ENCODE measurements at regions not wholly inside any gene's neighbourhood (a gene's known extent, or its start where the extent isn't known, plus 50 kb on each side); places are given as distances from the start of the nearest gene placed in this dataset.

DNA sequence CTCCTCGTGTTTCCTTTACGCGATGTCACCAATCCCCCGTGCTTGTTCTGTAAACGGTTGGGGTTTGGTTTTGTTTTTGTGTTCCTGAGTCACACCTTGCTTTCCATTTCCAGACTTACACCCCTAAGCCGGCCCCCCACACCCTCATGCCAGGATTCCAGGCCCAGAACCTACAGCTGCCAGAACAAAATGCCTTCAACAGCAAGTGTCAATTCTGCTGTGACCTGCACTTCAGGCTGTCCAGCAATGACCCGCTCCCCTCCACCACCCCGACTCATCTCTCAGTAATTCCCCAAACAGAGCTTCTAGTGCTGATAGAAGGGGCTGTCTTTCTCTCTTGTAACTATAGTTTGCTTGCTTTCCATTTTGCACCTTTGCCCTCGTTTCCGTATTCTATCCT is 722.1 kb upstream of the CELF2 start:
- no peaks in the 10 kb centered on the region for H3K9me3 ChIP-seq (ENCODE audit: control insufficient read depth, insufficient read depth, low read length)
- no peaks in the 10 kb centered on the region for H3K36me3 ChIP-seq (ENCODE audit: control insufficient read depth, insufficient read depth, low read length)
- Mint-ChIP-seq H3K27me3 (ENCODE audit: low read depth in 2 of 2) (no peaks in the 10 kb centered on the region), H3K36me3 (no peaks in the 10 kb centered on the region), H3K9me3 (peaks cover 0 to 2% of the 10 kb centered on the region in 2 donors), H3K4me3 (no peak overlapping the region), H3K27ac (no peak overlapping the region), H3K4me1 (no peaks in the 10 kb centered on the region)
- WGBS (ENCODE audit: insufficient coverage), result 83% methylated on average over 10 of the region's 10 CpGs
- no peaks in the 10 kb centered on the region for H3K27me3 ChIP-seq (ENCODE audit: control insufficient read depth, insufficient read depth, low read length)
- TF ChIP-seq, protein P1, sequence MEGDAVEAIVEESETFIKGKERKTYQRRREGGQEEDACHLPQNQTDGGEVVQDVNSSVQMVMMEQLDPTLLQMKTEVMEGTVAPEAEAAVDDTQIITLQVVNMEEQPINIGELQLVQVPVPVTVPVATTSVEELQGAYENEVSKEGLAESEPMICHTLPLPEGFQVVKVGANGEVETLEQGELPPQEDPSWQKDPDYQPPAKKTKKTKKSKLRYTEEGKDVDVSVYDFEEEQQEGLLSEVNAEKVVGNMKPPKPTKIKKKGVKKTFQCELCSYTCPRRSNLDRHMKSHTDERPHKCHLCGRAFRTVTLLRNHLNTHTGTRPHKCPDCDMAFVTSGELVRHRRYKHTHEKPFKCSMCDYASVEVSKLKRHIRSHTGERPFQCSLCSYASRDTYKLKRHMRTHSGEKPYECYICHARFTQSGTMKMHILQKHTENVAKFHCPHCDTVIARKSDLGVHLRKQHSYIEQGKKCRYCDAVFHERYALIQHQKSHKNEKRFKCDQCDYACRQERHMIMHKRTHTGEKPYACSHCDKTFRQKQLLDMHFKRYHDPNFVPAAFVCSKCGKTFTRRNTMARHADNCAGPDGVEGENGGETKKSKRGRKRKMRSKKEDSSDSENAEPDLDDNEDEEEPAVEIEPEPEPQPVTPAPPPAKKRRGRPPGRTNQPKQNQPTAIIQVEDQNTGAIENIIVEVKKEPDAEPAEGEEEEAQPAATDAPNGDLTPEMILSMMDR (IDR thresholded peaks at IDR 0.05), result no peak
- no peak overlapping the region for H3K4me3 ChIP-seq (ENCODE audit: low read length)
- ATAC-seq, result no peak
- no peaks in the 10 kb centered on the region for H3K4me1 ChIP-seq (ENCODE audit: control insufficient read depth, insufficient read depth, low read length)
- no peak for DNase-seq
- intact Hi-C loops (cut with micrococcal nuclease), result no loop called here
- no peak overlapping the region for H3K27ac ChIP-seq (ENCODE audit: low read length)

DNA sequence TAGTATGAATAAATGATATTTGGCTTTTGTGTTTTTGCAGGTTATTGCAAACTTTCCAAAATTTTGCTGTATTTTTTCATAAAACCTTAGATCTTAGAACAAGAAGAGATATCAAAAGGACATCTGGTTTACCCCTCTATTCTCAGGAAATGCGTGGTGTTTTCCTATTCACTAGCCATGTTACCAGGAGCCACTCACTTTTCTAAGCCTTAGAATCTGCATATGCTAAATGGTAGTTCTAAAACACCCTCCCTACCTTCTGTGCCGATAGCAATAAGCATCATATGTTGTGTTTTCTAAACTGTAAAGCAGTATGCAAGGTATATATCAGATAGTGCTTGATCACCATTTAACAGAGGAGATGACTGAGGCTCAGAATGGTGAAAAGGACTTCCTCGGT is 715.0 kb upstream of the CELF2 start:
- H3K27me3 ChIP-seq (ENCODE audit: control insufficient read depth, insufficient read depth, low read length), result no peaks in the 10 kb centered on the region
- intact Hi-C loops (cut with micrococcal nuclease), result no loop called here
- peaks cover 2% of the 10 kb centered on the region in 2 donors for H3K9me3 Mint-ChIP-seq
- TF ChIP-seq, protein P1 (IDR thresholded peaks at IDR 0.05), result no peak
- no peaks in the 10 kb centered on the region for H3K36me3 ChIP-seq (ENCODE audit: control insufficient read depth, insufficient read depth, low read length)
- no peak overlapping the region for H3K27ac Mint-ChIP-seq
- WGBS (ENCODE audit: insufficient coverage), result 75% methylated on average over 3 of the region's 3 CpGs
- no peaks in the 10 kb centered on the region for H3K9me3 ChIP-seq (ENCODE audit: control insufficient read depth, insufficient read depth, low read length)
- H3K27me3 Mint-ChIP-seq (ENCODE audit: low read depth in 2 of 2), result no peaks in the 10 kb centered on the region
- H3K4me1 ChIP-seq (ENCODE audit: control insufficient read depth, insufficient read depth, low read length), result no peaks in the 10 kb centered on the region
- no peaks in the 10 kb centered on the region for H3K36me3 Mint-ChIP-seq
- no peak overlapping the region for H3K4me3 ChIP-seq (ENCODE audit: low read length)
- no peak for ATAC-seq
- no peak overlapping the region for H3K27ac ChIP-seq (ENCODE audit: low read length)
- no peak overlapping the region for H3K4me3 Mint-ChIP-seq
- no peaks in the 10 kb centered on the region for H3K4me1 Mint-ChIP-seq
- DNase-seq, result no peak

DNA sequence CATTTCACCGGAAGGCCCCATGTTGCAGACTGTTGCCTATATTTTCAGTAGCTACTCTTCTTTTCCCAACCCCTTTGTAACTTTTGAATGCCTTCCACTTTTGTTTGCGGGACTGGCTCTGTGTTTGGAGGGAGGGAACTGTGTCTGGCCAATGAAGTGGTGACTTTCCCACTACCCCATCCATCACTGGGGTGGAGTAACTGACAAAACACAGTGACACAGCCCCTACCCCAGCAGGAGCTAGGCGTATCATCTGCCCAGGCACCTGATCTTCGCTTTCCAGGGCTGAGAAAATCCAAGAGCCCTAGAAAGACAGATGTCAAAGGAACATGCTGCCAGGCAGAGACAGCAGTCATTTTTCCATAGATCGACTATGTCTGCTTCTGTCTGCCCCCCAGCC is 710.6 kb upstream of the CELF2 start:
- Histone ChIP-seq H3K4me3 (ENCODE audit: low read length) (no peak overlapping the region), H3K27me3 (ENCODE audit: control insufficient read depth, insufficient read depth, low read length) (no peaks in the 10 kb centered on the region), H3K4me1 (ENCODE audit: control insufficient read depth, insufficient read depth, low read length) (no peaks in the 10 kb centered on the region), H3K27ac (ENCODE audit: low read length) (no peak overlapping the region), H3K9me3 (ENCODE audit: control insufficient read depth, insufficient read depth, low read length) (no peaks in the 10 kb centered on the region), H3K36me3 (ENCODE audit: control insufficient read depth, insufficient read depth, low read length) (no peaks in the 10 kb centered on the region)
- intact Hi-C loops (cut with micrococcal nuclease), result no loop called here
- ATAC-seq (no peak), DNase-seq (no peak)
- Mint-ChIP-seq H3K9me3 (peaks cover 2 to 4% of the 10 kb centered on the region in 2 donors), H3K27ac (no peak overlapping the region), H3K36me3 (no peaks in the 10 kb centered on the region), H3K4me1 (no peaks in the 10 kb centered on the region), H3K4me3 (no peak overlapping the region), H3K27me3 (ENCODE audit: low read depth in 2 of 2) (no peaks in the 10 kb centered on the region)
- TF ChIP-seq, protein P1 (IDR thresholded peaks at IDR 0.05), result no peak
- 85% methylated on average over 4 of the region's 5 CpGs for WGBS (ENCODE audit: insufficient coverage)

DNA sequence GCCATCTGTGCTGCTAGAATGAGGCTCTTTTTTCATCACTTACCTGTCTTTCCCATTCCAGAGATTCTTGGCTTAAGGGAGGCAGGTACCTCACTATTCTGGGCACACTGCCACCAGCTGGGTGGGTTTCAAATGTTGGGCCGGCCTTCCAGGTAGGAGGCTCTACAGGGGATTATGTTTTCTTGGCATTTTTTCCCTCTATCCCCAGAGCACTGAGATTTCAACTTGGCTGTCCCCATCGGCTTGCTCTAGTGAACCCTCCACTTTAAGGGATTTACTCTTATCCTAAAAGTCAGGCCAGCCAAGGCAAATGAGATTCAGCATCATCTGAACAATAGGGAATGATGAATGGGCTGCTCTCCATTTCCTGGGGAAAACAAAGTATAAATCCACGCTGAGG is 710.1 kb upstream of the CELF2 start:
- intact Hi-C loops (cut with micrococcal nuclease), result no loop called here
- Histone ChIP-seq H3K27me3 (ENCODE audit: control insufficient read depth, insufficient read depth, low read length) (no peaks in the 10 kb centered on the region), H3K4me3 (ENCODE audit: low read length) (no peak overlapping the region), H3K9me3 (ENCODE audit: control insufficient read depth, insufficient read depth, low read length) (no peaks in the 10 kb centered on the region), H3K36me3 (ENCODE audit: control insufficient read depth, insufficient read depth, low read length) (no peaks in the 10 kb centered on the region), H3K27ac (ENCODE audit: low read length) (no peak overlapping the region), H3K4me1 (ENCODE audit: control insufficient read depth, insufficient read depth, low read length) (no peaks in the 10 kb centered on the region)
- Mint-ChIP-seq H3K4me3 (no peak overlapping the region), H3K27me3 (ENCODE audit: low read depth in 2 of 2) (no peaks in the 10 kb centered on the region), H3K9me3 (peaks cover 2 to 4% of the 10 kb centered on the region in 2 donors), H3K4me1 (no peaks in the 10 kb centered on the region), H3K27ac (no peak overlapping the region), H3K36me3 (no peaks in the 10 kb centered on the region)
- DNase-seq (no peak), ATAC-seq (no peak)
- 59% methylated on average over 3 of the region's 3 CpGs for WGBS (ENCODE audit: insufficient coverage)
- TF ChIP-seq, protein P1 (IDR thresholded peaks at IDR 0.05), result no peak
